ENCODE measurements at regions not wholly inside any gene's neighbourhood (a gene's known extent, or its start where the extent isn't known, plus 50 kb on each side); places are given as distances from the start of the nearest gene placed in this dataset.
"Not testable (repeated sequence)": the region's sequence is repeated elsewhere in the genome, so short reads cannot be mapped to it uniquely, and the experiment has no call there.

DNA sequence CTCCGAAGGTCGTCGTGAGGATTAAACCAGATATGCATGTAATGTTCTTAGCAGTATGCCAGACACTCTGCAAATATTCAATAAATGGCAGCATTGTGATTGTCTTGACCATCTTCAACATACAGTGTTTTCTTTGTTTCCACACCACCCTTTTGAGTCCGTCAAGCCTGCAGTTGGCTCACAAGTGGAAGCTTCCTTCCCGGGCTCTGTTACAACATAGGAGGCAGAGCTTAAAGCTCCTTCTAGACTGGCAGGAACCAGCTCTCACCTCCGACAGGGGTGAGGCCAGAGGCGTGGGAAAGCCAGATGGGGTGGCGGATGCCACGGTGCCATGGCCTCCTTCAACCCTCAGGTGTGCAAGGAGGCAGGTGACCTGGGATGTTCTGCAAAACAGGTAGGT, 138.3 kb downstream of the FOXL1 start:
- DNase-seq (ENCODE audit: low spot score) = peak; percentile 53

DNA sequence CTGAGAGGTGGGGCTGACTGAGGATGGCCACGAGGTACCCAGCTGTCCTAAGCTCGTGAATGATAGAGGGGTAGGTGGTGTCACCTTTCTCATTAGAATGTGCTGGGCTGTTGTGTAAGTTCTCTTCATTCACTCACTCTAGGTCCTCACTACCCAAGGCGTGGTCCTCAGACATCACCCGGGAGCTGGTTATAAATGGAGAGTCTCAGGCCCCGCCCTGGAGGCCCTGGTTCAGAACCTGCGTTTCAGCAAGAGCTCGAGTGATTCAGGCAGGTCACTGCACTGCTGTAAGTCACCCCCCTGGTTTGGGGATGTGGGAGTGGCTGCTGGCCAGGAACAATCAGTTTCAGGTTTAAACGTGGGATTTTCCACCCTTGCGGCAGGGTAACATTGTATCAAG, 139.8 kb downstream of the FOXL1 start:
- no peak for DNase-seq (ENCODE audit: low spot score)

DNA sequence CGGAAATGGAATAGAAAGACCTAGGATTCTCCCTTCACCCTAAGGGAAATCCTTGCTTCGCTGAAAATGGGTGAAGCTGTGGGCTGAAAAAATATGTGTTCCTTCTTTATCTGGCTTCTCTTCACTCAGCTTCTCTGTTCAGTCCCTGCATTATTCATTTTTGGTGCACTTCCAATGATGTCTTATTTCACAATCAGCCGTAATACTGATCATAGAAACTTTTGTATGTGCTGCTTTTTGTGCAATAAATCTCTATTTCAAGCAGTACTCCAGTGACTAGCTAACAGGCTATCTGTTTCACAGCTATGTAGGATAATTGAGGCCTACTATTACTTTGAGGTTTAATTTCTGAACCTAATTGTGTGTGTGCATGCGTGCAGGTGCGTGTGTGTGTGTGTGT, 144.6 kb downstream of the FOXL1 start:
- no peak for DNase-seq (ENCODE audit: low spot score)

DNA sequence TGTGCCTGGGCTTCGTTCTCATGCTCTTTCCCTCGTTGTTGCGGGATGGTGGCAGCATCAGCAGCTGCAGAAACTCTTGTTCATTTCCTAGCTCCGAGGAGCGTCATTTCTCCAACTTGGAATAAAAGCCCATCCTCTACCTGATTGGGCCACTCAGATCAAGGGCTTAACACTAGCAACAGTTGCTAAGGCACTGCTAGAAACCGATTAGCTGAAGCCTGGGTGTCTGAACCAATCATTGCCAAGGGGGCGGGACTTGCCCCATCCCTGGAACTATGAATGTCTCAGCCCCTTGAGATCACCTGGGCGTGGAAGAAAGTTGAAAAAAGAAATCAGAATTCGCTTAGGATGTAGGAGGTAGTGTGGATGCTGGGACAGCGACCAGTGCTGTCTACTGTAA, 145.3 kb downstream of the FOXL1 start:
- no peak for DNase-seq (ENCODE audit: low spot score)

DNA sequence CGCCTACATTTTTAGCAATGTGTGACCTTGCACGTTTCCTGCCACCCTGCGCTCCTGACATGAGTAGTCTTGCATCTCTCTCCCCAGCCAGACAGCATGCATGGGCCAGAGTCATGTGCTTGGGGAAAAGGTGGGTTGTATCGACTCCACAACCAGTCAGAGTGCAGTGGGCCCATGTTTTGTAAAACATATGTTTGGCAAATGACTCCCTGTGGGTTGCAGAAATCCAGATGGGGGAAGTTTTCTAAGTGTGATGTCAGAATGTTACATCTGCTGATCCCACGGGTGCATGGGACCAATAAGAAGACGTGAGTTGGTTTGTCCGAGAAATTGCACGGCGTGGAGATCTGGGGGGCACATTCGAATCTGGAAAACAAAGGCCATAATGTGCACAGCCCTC, 147.1 kb downstream of the FOXL1 start:
- no peak for DNase-seq (ENCODE audit: low spot score)

DNA sequence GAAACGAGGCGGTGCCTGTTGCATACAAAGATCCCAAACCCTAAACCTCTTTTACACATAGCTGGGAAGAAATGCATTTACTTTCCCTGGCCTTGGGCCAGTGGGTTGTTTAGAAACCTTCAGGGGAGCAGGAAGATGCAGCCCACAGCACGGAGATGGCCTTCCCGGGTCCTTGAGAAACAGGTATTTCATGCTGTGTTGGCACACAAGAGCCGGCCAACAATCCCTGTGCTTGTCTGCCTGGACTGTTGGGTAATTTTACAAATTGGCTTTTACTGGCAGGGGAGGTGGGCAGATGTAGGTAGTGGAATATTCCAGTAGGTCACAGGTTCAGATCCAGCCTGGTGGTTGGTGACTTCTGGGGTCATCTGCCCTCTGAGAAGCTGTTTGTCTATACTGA, 148.0 kb downstream of the FOXL1 start:
- DNase-seq (ENCODE audit: low spot score) = no peak

DNA sequence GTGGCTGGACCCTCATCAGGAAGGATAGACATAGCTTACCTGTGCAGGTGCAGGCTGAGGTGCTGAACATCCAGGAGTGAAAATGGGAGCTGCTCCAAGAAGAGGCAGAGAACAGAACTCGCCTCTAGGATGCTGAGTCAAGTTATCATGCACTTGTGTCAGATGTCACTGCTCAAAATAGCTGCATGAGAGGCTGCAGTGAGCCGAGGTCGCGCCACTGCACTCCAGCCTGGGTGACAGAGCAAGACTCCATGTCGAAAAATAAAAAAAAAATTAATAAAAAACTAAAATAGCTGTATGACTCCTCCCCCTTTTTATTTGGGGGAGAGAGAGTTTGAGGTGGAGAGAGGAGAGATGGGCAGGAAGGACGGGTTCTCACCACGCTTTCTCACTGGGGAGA, 148.8 kb downstream of the FOXL1 start:
- DNase-seq (ENCODE audit: low spot score) = no peak

DNA sequence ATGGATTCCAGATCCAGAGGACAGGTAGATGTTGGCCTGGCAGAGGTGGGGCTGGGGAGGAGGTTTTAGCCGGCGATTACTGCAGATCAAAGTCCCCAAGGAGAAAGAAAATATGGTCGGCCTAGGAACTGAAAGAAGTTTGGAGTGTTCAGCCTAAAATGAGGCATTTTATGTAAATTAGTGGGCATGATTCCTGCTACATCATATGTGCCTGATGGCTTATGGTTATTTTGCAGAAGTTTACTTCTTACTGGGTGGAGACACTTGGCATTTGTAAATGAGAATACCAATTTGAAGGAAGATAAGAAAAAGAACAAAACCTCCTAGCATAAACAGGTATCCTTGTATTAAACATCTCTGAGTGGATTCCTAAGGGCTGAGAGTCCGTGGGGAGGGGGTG, 149.3 kb downstream of the FOXL1 start:
- no peak for DNase-seq (ENCODE audit: low spot score)

DNA sequence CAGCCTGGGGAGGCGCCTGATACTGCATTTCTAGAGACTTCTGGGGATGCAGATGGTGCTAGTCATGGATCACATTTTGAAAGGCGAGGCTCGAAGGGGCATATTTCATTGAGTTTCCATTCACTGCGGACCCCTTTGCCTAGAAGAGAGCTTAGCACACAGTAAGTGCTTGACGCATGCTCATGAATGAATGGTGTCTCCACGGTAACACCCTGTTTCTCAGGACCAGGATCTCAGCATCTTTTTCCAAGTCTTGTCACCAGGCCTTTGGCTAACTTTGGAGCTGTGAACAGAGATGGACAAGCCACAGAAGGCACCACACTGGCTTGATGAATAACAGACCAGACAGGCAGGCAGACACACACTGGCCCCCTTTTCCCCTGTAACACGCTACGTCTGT, 151.3 kb downstream of the FOXL1 start:
- no peak for DNase-seq (ENCODE audit: low spot score)

DNA sequence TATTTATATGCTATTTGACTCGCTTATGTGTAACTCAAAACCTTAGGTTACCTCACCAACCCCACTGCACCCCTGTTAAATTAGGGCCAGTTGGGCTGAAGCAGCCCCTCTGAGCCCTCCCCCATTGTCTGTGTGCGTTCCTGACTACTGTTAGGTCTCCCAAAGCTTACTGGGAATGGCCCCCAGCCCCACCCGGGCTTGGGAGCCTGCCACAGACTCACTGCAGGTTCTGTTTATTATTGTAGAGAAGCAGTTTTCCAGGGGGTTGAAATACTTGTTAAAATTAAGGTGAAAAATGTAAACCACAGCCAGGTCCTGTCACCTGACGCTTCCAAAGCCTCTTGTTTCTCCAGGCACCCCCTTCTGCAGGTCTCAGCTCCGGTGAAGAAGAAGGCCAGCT, 151.7 kb downstream of the FOXL1 start:
- DNase-seq (ENCODE audit: low spot score) = no peak

DNA sequence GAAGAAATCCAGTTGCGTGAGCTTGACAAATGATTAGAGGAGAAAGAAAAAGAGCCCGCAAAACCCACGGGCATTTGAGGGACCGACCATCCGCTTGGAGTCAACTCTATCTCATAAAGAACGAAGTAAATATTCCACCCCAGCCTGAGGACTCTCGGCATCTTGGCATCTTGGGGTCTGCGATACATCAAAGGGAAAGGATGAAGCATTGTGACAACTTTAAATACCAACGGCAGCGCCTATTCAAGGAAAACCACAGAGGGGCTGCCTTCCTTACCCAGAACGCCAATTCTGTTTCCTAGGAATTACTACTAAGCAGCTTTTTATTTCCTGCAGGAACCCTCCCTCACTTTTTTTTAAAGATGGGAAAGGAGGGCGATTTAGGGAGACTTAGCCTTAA, 152.2 kb downstream of the FOXL1 start:
- DNase-seq (ENCODE audit: low spot score) = no peak

DNA sequence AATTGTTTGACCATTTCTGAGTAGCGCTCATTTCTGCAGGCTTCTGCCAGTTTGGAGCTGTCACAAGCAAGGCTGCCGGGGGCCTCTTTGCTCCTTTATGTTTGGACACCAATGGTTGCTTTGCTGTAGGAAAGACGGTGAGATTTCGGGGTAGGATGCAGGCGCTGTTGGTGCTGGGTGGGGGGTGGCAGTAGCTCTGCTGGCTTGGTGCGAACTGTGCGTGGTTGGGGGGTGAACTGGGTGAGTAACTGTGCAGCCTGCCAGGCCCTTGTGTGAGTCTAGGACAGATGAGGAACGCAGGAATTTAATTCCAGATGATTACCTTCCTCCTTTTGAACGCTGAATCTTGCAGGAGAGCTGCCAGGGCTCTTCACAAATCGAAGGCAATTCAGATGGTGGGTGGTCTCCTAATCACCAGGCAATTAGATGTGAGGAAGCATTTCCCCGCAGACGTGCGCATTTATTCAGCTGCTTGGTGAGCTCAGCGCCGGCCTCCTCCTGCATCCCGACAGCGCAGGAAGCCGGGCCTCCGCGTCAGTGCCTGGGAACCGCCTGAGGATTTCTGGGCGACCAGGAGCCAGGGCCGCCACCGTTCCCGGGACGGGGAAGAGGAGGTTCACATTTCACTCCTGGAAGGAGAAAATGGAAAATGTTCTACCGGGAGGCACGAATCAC, 154.4 kb downstream of the FOXL1 start:
- no peak for DNase-seq (ENCODE audit: low spot score)

DNA sequence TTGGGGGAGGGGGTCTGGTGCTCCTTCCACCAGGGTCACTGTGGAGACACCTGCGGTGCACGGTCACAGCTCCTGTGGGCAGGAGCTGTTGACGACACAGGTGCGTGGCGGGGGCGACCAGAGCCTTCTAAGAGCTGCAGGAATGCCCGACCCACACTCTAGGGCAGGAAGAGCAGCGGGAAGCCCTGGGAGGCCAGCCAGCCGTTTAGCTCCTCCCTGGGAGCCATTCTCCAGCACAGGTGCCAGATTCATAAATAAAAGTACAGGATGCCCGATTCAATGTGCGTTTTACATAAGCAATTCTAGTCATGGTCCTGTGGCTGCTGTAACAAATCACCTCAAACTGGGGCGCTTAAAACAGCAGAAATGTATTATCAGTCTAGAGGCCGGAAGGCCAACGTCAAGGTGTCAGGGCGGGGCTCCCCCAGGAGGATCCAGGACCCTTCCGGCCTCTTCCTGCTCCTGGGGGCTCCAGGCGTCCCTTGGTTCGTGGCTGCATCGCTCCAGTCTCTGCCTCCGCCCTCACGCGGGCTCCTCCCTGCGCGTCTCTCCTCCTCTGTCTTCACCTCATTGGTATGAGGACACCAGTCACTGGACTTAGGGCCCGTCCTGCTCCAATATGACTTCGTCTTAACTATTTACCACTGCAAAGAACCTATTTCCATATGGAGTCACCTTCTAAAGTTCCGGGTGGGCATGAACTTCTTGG, 155.4 kb downstream of the FOXL1 start:
- DNase-seq (ENCODE audit: low spot score) = no peak

DNA sequence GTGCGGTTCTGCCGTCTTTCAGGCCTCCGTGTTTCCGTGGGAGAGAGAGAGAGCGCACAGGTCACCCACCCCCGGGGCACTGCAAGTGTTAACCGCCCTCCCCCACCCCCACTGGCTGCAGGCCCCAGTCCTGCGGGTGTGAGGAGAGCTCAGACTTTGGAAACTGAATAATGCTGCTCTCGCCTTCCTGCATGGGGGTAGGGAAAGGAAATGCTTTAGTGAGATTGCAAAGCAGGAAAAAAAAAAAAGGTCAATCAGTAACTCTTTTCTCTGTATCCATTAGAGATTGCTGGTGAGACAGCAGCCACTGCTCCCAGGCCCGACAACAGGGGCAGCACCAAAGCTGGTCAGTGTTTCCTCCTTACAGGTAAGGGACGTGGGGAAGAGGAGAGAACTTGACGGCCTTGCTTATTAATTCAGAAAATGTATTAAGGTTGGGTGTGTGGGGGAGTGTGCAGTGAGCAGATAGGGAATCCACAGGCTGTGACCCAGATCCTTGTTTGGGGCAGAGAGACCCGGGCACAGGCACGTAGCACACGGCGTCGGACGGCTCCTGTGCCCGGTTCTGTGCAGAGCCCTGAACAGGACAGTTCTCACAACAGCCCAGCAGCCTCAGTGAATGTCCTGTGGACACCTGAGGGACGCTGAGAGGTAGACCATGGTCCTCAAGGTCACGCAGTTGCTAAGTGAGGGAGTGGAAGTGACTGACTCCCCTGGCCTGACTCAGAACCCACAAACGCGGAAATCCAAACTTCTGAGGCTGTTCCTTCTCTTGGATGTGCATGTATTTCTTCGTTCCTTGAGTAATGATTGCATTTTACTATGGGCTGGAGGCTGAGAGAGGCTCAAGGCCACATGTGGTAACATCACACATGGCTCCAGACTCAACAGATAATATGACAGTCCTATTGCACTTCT, 156.5 kb downstream of the FOXL1 start:
- DNase-seq (ENCODE audit: low spot score) = no peak

DNA sequence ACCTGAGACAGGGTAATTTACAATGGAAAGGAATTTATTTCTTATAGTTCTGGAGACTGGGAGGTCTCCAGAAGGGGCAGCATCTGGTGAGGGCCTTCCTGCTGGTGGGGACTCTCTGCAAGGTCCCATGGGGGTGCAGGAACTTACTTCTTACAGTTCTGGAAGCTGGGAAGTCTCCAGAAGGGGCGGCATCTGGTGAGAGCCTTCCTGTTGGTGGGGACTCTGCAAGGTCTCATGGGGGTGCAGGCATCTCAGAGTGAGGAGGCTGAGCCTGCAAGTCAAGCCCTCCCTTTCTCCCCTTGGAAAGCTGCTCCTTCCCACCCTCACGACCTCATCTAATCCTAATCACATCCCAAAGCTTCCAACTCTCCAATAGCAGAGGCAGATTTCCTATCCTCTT, 157.4 kb downstream of the FOXL1 start:
- DNase-seq (ENCODE audit: low spot score) = no peak

DNA sequence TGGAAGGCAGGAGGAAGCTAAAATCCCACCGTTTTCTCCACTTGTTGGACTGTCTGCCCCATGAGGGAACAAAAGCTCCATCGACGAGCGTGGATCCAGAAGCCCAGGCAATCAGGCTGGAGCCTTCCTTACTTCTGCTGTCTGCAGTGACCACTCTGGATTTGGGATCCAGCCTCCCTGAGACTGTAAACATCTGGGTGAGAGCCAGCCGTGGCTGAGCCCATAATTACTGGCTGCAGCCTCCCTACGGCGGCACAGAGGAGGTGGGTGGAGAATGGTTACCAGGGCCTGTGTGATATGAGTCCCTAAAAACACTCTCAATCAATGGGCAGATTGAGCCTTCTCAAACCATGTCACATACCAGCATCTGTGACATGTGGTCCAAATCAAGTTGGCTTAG, 158.2 kb downstream of the FOXL1 start:
- DNase-seq (ENCODE audit: low spot score) = no peak

DNA sequence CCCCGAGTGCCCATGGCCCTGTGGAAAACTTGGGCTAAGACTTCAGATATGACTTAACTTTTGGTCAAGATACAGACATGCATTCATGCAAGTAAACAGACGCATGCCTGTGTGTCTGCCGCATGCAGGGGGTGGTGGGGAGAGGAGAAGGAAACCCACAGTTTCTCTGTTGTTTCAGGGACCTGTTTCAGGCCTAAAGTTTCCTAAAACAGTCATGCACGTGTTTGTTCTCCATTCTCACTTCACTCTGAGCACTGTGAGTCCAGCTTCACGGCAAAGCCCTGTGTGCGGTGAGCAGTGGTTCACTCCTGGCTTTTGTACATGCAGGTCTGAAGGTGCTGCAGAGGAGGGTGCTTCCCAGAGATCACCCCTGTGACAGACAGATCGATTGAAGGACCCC, 158.7 kb downstream of the FOXL1 start:
- no peak for DNase-seq (ENCODE audit: low spot score)

DNA sequence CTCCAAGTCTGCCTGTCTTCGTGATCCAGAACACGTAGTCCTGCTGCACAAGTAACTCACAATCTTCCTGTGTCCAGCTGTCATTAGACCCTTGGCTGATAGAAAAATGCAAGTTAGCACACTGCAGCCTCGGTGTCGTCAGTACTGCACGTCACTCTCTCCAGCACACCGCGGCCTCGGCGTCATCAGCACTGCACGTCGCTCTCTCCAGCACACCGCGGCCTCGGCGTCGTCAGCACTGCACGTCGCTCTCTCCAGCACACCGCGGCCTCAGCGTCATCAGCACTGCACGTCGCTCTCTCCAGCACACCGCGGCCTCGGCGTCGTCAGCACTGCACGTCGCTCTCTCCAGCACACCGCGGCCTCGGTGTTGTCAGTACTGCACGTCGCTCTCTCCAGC, 160.0 kb downstream of the FOXL1 start:
- not testable (repeated sequence) for DNase-seq (ENCODE audit: low spot score)

DNA sequence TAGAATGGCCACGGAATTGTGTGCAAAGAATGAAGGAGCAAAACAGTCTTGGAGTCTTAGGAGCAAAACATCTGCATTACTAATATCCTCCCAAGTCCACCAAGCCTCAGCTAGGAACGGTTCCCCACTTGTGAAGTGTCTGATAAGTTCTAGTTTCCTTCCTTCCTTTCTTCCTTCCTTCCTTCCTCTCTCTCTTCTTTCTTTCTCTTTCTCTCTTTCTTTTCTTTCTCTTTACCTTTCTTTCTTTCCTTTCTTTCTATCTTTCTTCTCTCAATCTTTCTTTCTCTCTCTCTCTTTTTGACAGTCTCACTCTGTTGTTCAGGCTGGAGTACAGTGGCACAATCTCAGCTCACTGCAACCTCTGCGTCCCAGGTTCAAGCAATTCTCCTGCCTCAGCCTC, 160.8 kb downstream of the FOXL1 start:
- no peak for DNase-seq (ENCODE audit: low spot score)

DNA sequence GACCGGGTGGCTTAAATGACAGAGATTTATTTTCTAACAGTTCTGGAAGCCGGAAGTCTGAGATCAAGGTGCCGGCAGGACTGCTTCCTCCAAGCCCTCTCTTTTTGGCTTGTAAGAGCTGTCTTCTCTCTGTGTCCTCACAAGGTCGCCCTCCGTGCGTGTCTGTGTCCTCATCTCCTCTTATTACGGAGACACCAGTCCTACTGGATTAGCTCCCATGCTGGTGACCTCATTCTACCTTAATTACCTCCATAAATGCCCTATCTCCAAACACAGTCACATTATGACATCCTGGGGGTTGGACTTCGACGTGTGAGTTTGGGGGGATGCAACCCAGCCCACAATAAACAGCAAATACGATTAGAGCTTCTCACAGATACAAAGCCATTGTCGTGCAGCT, 161.5 kb downstream of the FOXL1 start:
- DNase-seq (ENCODE audit: low spot score) = no peak

DNA sequence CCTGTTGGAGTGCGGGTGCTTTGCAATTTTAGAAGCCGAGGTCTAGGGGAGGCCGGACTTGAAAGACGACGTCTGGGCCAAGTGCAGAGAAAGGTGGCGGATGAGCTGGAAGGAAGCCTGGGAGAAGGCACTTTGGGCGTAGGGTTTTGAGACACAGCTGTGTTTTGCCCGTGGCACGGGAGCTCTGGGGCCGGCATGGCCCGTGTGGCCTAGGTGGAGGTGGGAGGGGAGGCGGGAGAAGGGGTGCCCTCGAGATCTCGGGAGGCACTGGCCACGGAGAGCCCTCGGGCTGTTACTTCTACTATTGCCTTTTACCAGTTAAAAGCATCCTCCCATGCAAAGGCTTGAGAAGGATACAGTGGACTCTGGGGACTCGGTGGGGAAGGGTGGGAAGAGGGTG, 161.9 kb downstream of the FOXL1 start:
- no peak for DNase-seq (ENCODE audit: low spot score)

DNA sequence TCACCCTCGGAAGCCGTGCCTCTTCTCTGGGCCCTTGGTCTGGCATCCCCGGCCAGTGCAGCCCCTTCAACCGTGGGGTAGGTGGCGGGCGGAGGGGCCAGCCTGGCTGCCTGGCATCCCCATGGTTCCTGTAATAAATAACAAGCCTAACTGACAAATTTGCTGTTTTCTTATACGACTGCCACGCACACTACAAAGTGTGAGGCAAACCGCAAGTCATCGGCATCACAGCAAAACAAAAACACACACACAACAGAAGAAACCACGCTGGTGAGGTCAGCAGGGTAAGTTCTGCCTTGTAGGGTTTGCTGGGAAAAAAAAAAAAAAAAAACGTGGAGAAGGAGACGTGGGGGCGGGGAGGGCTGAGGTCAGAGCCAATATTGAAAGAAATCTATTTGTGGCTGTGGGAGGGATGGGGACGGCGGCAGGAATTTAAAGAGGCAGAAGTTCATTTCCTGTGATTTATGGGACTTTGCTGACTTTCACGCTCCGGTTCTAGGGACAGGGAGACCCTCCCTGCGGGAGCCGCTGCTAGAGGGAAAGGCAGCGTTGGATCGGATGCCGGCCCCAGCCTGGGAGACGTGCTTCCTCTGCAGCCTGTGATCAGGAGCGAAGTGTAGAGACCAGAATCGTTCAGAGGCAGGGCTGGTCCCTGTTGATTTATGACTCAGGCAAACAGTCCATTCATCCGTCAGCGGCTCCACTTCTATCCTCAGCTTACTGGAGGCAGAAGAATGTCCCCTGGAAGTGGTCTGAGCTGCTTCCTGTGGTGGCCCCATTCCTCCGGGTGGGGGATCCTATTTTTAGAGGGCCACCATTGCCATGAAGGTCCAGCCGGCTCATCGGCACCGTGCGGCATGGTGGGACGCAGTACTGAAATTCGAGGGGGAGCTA, 162.8 kb downstream of the FOXL1 start:
- DNase-seq (ENCODE audit: low spot score) = peak; percentile 9
